ENCODE measurements at regions not wholly inside any gene's neighbourhood (a gene's known extent, or its start where the extent isn't known, plus 50 kb on each side); places are given as distances from the start of the nearest gene placed in this dataset.

- intact Hi-C loops (cut with micrococcal nuclease; ENCODE audit: unreplicated experiment), result no loop called here
- no TSS peak for BruUV-seq (replicated peaks)
- H3K4me2 ChIP-seq, result no peak overlapping the region
- peaks cover 42% of the 10 kb centered on the region for H3K27me3 ChIP-seq (ENCODE audit: insufficient read depth, low read depth)
- no peaks in the 10 kb centered on the region for H3K9me2 ChIP-seq (ENCODE audit: insufficient read depth)
- no peak overlapping the region for H3K4me3 ChIP-seq
- H3K27ac ChIP-seq, result no peak overlapping the region
- TF ChIP-seq EZH2 (IDR thresholded peaks at IDR 0.05; ENCODE audit: low read depth) (no peak), CTCF (conservative IDR thresholded peaks at IDR 0.05) (no peak)
- no peaks in the 10 kb centered on the region for H3K36me3 ChIP-seq (ENCODE audit: low read depth)
- POLR2A ChIA-PET (ENCODE audit: unreplicated experiment), result no interaction called here
- no peak for DNase-seq
- H4K20me1 ChIP-seq (ENCODE audit: insufficient read depth), result no peaks in the 10 kb centered on the region
- no peaks in the 10 kb centered on the region for H3F3A ChIP-seq (ENCODE audit: insufficient read depth, low read depth)
- H3K4me1 ChIP-seq (replicated peaks; ENCODE audit: insufficient read depth), result no peaks in the 10 kb centered on the region
- CTCF ChIA-PET, result no interaction called here
- H3K79me2 ChIP-seq (ENCODE audit: low read depth), result no peaks in the 10 kb centered on the region
- H2AFZ ChIP-seq, result no peak overlapping the region
- H3K9me3 ChIP-seq (ENCODE audit: insufficient read depth, low read depth), result no peaks in the 10 kb centered on the region
Measured at GRCh38 chr1:38680801-38681510, 178.6 kb downstream of the RRAGC start.

GRCh38 chr1:38677756-38678155 lies 181.8 kb downstream of the RRAGC start:
- no peaks in the 10 kb centered on the region for H3F3A ChIP-seq (ENCODE audit: insufficient read depth, low read depth)
- H3K4me1 ChIP-seq (replicated peaks; ENCODE audit: insufficient read depth), result no peaks in the 10 kb centered on the region
- TF ChIP-seq EZH2 (IDR thresholded peaks at IDR 0.05; ENCODE audit: low read depth) (no peak), CTCF (conservative IDR thresholded peaks at IDR 0.05) (no peak)
- no peaks in the 10 kb centered on the region for H4K20me1 ChIP-seq (ENCODE audit: insufficient read depth)
- no peaks in the 10 kb centered on the region for H3K9me2 ChIP-seq (ENCODE audit: insufficient read depth)
- H2AFZ ChIP-seq, result no peak overlapping the region
- POLR2A ChIA-PET (ENCODE audit: unreplicated experiment), result no interaction called here
- intact Hi-C loops (cut with micrococcal nuclease; ENCODE audit: unreplicated experiment), result no loop called here
- CTCF ChIA-PET, result no interaction called here
- no peak for DNase-seq
- no TSS peak for BruUV-seq (replicated peaks)
- no peak overlapping the region for H3K27ac ChIP-seq
- peaks cover 16% of the 10 kb centered on the region for H3K27me3 ChIP-seq (ENCODE audit: insufficient read depth, low read depth)
- no peak overlapping the region for H3K4me3 ChIP-seq
- H3K9me3 ChIP-seq (ENCODE audit: insufficient read depth, low read depth), result no peaks in the 10 kb centered on the region
- H3K4me2 ChIP-seq, result no peak overlapping the region
- H3K79me2 ChIP-seq (ENCODE audit: low read depth), result no peaks in the 10 kb centered on the region
- no peaks in the 10 kb centered on the region for H3K36me3 ChIP-seq (ENCODE audit: low read depth)

GRCh38 chr1:38677311-38677710 lies 182.3 kb downstream of the RRAGC start:
- Histone ChIP-seq H3K9me2 (ENCODE audit: insufficient read depth) (no peaks in the 10 kb centered on the region), H3F3A (ENCODE audit: insufficient read depth, low read depth) (no peaks in the 10 kb centered on the region), H3K4me3 (no peak overlapping the region), H4K20me1 (ENCODE audit: insufficient read depth) (no peaks in the 10 kb centered on the region), H3K9me3 (ENCODE audit: insufficient read depth, low read depth) (no peaks in the 10 kb centered on the region), H3K79me2 (ENCODE audit: low read depth) (no peaks in the 10 kb centered on the region), H3K27me3 (ENCODE audit: insufficient read depth, low read depth) (peaks cover 16% of the 10 kb centered on the region), H3K27ac (no peak overlapping the region), H2AFZ (no peak overlapping the region), H3K4me2 (no peak overlapping the region), H3K36me3 (ENCODE audit: low read depth) (no peaks in the 10 kb centered on the region), H3K4me1 (replicated peaks; ENCODE audit: insufficient read depth) (no peaks in the 10 kb centered on the region)
- CTCF ChIA-PET, result no interaction called here
- intact Hi-C loops (cut with micrococcal nuclease; ENCODE audit: unreplicated experiment), result no loop called here
- POLR2A ChIA-PET (ENCODE audit: unreplicated experiment), result no interaction called here
- no TSS peak for BruUV-seq (replicated peaks)
- DNase-seq, result no peak
- TF ChIP-seq CTCF (conservative IDR thresholded peaks at IDR 0.05) (no peak), EZH2 (IDR thresholded peaks at IDR 0.05; ENCODE audit: low read depth) (no peak)

Data from PC-9 (cell line).